Sigmoid colon (tissue), 4 donors: ENCODE measurements at regions not wholly inside any gene's neighbourhood (a gene's known extent, or its start where the extent isn't known, plus 50 kb on each side); places are given as distances from the start of the nearest gene placed in this dataset.

Experiments used
- POLR2A ChIP-seq, 2 donors: fragments of 450-650 bp; IDR thresholded peaks; one replicate each; pipeline ENCODE4 v1.6.1; 2016; ENCODE audit warnings: antibody characterized with exemption in 2 of 2, mild to moderate bottlenecking in 2 of 2, moderate library complexity in 2 of 2
- POLR2AphosphoS5 ChIP-seq, 4 donors: sonication (generic); formaldehyde crosslinking; IDR thresholded peaks; one replicate each; pipeline ENCODE4 v1.6.1; 2017; ENCODE audit warnings: antibody characterized with exemption in 4 of 4
- TF ChIP-seq, protein P1 (sequence below), 4 experiments: fragments of 450-650 bp in 3 of 4; fragments of 200-600 bp in 1 of 4; IDR thresholded peaks; one replicate each; pipeline ENCODE4 v1.5.1; 2016 to 2019; ENCODE audit warnings: antibody characterized with exemption in 4 of 4, mild to moderate bottlenecking in 3 of 4, moderate library complexity in 2 of 4

- TF ChIP-seq POLR2A (IDR thresholded peaks at IDR 0.05): no peak
- no peak for TF ChIP-seq POLR2AphosphoS5 (IDR thresholded peaks at IDR 0.05)
- TF ChIP-seq, protein P1, sequence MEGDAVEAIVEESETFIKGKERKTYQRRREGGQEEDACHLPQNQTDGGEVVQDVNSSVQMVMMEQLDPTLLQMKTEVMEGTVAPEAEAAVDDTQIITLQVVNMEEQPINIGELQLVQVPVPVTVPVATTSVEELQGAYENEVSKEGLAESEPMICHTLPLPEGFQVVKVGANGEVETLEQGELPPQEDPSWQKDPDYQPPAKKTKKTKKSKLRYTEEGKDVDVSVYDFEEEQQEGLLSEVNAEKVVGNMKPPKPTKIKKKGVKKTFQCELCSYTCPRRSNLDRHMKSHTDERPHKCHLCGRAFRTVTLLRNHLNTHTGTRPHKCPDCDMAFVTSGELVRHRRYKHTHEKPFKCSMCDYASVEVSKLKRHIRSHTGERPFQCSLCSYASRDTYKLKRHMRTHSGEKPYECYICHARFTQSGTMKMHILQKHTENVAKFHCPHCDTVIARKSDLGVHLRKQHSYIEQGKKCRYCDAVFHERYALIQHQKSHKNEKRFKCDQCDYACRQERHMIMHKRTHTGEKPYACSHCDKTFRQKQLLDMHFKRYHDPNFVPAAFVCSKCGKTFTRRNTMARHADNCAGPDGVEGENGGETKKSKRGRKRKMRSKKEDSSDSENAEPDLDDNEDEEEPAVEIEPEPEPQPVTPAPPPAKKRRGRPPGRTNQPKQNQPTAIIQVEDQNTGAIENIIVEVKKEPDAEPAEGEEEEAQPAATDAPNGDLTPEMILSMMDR (IDR thresholded peaks at IDR 0.05): no peak
These were observed 443.2 kb upstream of the TMEM132C start for GRCh38 chr12:127823801-127824200.
